Psoas muscle (tissue), 7 donors: ENCODE measurements at regions not wholly inside any gene's neighbourhood (a gene's known extent, or its start where the extent isn't known, plus 50 kb on each side); places are given as distances from the start of the nearest gene placed in this dataset.

Source experiments
- ATAC-seq, 4 donors: fragments of 200-7000 bp; cut with Tn5 transposase; one replicate each; pipeline ENCODE4 v1.9.1; 2020; ENCODE audit warnings: moderate library complexity in 3 of 4, mild to moderate bottlenecking in 2 of 4
- DNase-seq, 2 donors: peaks; one replicate each; pipeline ENCODE4 v3.0.0-alpha.2; 2020
- H3K27ac ChIP-seq: fragments of 200-600 bp; one replicate; pipeline ENCODE4 v1.8.0; 2022
- H3K27me3 ChIP-seq, 3 donors: fragments of 200-600 bp in 1 of 3; one replicate each; pipeline versions ENCODE4 v1.6.1 to v1.8.0; 2013 to 2022; ENCODE audit warnings: low read length in 2 of 3, mild to moderate bottlenecking in 2 of 3, moderate library complexity in 1 of 3; ENCODE audit not compliant: insufficient read depth in 3 of 3
- H3K36me3 ChIP-seq, 2 donors: fragments of 200-600 bp in 1 of 2; one replicate each; pipeline versions ENCODE4 v1.6.1 to v1.8.0; 2013 to 2022; ENCODE audit warnings: low read depth in 1 of 2, mild to moderate bottlenecking in 1 of 2, moderate library complexity in 1 of 2; ENCODE audit not compliant: insufficient read depth in 1 of 2
- H3K4me1 ChIP-seq: fragments of 200-600 bp; one replicate; pipeline ENCODE4 v1.8.0; 2022
- H3K4me3 ChIP-seq: fragments of 200-600 bp; one replicate; pipeline ENCODE4 v1.8.0; 2022; ENCODE audit warnings: mild to moderate bottlenecking
- H3K9me3 ChIP-seq: fragments of 200-600 bp; one replicate; pipeline ENCODE4 v1.8.0; 2022
- WGBS, 3 donors: extraction: QIAGEN DNeasy Blood & Tissue Kit; methylation state at CpG; one replicate each; pipeline versions ENCODE4 v1.1.6 to v1.1.7; 2013; 5-methylcytosine and 5-hydroxymethylcytosine counted together
- intact Hi-C, 2 donors: fragments of 100-400 bp; cut with DNase I; formaldehyde crosslinking; loops; one replicate each; pipeline versions ENCODE4 v1.11.0 to v1.14.2; 2022
- TF ChIP-seq, protein P1 (sequence below): fragments of 200-600 bp; IDR thresholded peaks from one replicate; pipeline ENCODE4 v1.8.0; 2022; ENCODE audit warnings: antibody characterized with exemption
- donor health status: healthy with polysubstance abuse.
- donor health status: DM: no; HTN: no; CAD: no; lungs with moderate emphysema.
- donor health status: Bipolar disorder and iron deficiency.
- donor health status: healthy.
- donor health status: DM: yes; HTN: yes; CAD: no.
- donor health status: DM: no; HTN: no; CAD: no.
- donor health status: DM: yes; HTN: yes; CAD: no.

DNA sequence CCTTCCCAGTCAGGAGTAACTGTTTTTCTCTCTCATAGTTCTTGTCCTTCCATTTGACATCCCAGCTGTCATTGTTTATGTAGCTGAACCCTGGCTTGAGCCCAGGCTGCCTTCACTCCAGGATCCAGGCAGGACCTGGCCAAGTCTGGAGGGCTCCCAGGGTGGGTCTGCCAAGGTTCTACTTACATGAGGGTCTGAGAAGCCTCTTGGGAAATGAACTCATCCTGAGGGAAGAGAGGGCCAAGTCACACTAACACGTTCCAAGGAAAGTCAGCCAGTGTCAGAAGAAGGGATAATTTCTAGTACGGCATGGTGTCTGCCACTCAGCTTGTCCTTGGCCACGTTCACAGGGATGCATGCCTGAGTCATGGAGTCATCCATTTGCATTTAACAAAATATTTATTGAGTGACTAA is 54.8 kb upstream of the SRD5A3 start:
- Histone ChIP-seq H3K27ac (no peak overlapping the region), H3K9me3 (no peaks in the 10 kb centered on the region), H3K4me1 (no peaks in the 10 kb centered on the region), H3K27me3 (no peaks in the 10 kb centered on the region), H3K4me3 (no peak overlapping the region), H3K36me3 (no peaks in the 10 kb centered on the region)
- intact Hi-C loops, result no loop called here
- WGBS, 3 donors, result 16 to 23% (median 19%) methylated on average over 3 of the region's 3 CpGs
- ATAC-seq, result peak; percentile 27 to 78 (median 62)
- peak; percentile 33 to 76 for DNase-seq
- TF ChIP-seq, protein P1, sequence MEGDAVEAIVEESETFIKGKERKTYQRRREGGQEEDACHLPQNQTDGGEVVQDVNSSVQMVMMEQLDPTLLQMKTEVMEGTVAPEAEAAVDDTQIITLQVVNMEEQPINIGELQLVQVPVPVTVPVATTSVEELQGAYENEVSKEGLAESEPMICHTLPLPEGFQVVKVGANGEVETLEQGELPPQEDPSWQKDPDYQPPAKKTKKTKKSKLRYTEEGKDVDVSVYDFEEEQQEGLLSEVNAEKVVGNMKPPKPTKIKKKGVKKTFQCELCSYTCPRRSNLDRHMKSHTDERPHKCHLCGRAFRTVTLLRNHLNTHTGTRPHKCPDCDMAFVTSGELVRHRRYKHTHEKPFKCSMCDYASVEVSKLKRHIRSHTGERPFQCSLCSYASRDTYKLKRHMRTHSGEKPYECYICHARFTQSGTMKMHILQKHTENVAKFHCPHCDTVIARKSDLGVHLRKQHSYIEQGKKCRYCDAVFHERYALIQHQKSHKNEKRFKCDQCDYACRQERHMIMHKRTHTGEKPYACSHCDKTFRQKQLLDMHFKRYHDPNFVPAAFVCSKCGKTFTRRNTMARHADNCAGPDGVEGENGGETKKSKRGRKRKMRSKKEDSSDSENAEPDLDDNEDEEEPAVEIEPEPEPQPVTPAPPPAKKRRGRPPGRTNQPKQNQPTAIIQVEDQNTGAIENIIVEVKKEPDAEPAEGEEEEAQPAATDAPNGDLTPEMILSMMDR, result no peak

DNA sequence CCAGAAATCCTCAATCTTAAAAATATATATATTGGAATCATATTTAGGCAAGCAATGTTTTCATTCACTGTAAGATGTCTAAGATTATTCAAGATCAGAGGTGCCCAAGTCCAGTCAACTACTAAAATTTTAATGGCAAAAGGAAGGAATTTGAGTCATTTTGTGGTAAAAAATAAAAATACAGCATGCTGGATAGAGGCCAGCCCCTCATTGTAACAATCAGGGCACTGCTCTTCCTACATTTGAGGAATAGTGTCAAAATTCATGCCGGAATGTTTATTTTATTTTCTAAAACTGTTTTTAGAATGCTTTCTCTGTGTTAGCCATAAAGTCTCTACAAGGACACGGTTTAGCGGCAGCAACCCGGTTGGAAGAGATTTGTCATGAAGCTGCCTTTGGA is 49.9 kb upstream of the SRD5A3 start:
- Histone ChIP-seq H3K9me3 (no peaks in the 10 kb centered on the region), H3K4me3 (no peak overlapping the region), H3K4me1 (no peaks in the 10 kb centered on the region), H3K27ac (no peak overlapping the region), H3K27me3 (no peaks in the 10 kb centered on the region), H3K36me3 (no peaks in the 10 kb centered on the region)
- intact Hi-C loops, result no loop called here
- 61 to 74% (median 72%) methylated on average over 4 of the region's 4 CpGs for WGBS, 3 donors
- DNase-seq (no peak), ATAC-seq (no peak)
- TF ChIP-seq, protein P1, result no peak
